ENCODE measurements at regions not wholly inside any gene's neighbourhood (a gene's known extent, or its start where the extent isn't known, plus 50 kb on each side); places are given as distances from the start of the nearest gene placed in this dataset.
"Not testable (repeated sequence)": the region's sequence is repeated elsewhere in the genome, so short reads cannot be mapped to it uniquely, and the experiment has no call there.

DNA sequence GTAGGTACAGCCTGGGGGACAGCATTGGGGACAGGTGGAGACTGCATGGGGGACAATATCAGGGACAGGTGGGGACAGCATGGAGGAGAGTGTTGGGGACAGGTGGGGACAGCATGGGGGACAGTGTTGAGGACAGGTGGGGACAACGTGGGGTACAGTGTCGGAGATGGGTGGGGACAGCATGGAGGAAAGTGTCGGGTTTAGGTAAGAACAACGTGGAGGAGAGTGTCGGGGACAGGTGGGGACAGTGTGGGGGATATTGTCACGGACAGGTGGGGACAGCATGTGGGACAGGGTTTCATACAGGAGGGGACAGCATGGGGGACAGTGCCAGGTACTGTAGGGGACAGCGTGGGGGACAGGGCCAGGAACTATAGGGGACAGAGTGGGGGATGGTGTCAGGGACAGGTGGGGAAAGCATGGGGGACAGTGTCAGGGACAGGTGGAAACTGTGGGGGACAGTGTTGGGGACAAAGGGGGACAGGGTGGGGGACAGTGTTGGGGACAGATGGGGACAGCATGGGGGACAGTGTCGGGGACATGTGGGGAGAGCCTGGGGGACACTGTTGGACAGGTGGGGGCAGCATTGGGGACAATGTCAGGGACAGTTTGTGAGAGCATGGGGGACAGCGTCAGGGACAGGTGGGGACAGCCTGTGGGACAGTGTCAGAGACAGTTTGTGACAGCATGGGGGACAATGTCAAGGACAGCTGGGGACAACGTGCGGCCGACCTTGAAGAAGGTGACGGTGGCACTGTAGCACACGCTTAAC lies 213.1 kb downstream of the TMEM121 start:
- H3K79me2 ChIP-seq (ENCODE audit: insufficient read depth, low read length) = no peaks in the 10 kb centered on the region
- TF ChIP-seq, protein P1, sequence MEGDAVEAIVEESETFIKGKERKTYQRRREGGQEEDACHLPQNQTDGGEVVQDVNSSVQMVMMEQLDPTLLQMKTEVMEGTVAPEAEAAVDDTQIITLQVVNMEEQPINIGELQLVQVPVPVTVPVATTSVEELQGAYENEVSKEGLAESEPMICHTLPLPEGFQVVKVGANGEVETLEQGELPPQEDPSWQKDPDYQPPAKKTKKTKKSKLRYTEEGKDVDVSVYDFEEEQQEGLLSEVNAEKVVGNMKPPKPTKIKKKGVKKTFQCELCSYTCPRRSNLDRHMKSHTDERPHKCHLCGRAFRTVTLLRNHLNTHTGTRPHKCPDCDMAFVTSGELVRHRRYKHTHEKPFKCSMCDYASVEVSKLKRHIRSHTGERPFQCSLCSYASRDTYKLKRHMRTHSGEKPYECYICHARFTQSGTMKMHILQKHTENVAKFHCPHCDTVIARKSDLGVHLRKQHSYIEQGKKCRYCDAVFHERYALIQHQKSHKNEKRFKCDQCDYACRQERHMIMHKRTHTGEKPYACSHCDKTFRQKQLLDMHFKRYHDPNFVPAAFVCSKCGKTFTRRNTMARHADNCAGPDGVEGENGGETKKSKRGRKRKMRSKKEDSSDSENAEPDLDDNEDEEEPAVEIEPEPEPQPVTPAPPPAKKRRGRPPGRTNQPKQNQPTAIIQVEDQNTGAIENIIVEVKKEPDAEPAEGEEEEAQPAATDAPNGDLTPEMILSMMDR (IDR thresholded peaks at IDR 0.05; ENCODE audit: insufficient read depth, low read depth, low read length) = no peak
- no peak for TF ChIP-seq EZH2 (IDR thresholded peaks at IDR 0.05; ENCODE audit: insufficient read depth, low read length)
- no peak overlapping the region for H3K4me2 ChIP-seq (ENCODE audit: low read length)
- Mint-ChIP-seq H3K9me3 (ENCODE audit: unreplicated experiment) (peaks cover 7% of the 10 kb centered on the region), H3K4me3 (ENCODE audit: unreplicated experiment) (no peak overlapping the region), H3K27ac (ENCODE audit: unreplicated experiment) (no peak overlapping the region), H3K4me1 (ENCODE audit: low read depth, unreplicated experiment) (no peaks in the 10 kb centered on the region), H3K36me3 (ENCODE audit: low read depth, unreplicated experiment) (no peaks in the 10 kb centered on the region), H3K27me3 (ENCODE audit: low read depth, unreplicated experiment) (no peaks in the 10 kb centered on the region)
- H3K9me3 ChIP-seq (ENCODE audit: insufficient read depth, low read depth, low read length) = peaks cover 8% of the 10 kb centered on the region
- H2AFZ ChIP-seq (ENCODE audit: low read depth, low read length) = no peak overlapping the region
- H4K20me1 ChIP-seq (ENCODE audit: insufficient read depth, low read length) = no peaks in the 10 kb centered on the region
- no peak overlapping the region for H3K27ac ChIP-seq (ENCODE audit: low read depth, low read length)
- no peaks in the 10 kb centered on the region for H3K36me3 ChIP-seq (ENCODE audit: insufficient read depth, low read length)
- H3K4me1 ChIP-seq (ENCODE audit: insufficient read depth, low read length) = no peaks in the 10 kb centered on the region
- H3K9ac ChIP-seq (ENCODE audit: low read length) = no peak overlapping the region
- no peak overlapping the region for H3K4me3 ChIP-seq (ENCODE audit: insufficient read depth, low read depth, low read length)
- FAIRE-seq (no peak), DNase-seq (ENCODE audit: low read depth) (no peak)
- H3K27me3 ChIP-seq (ENCODE audit: insufficient read depth, low read length) = no peaks in the 10 kb centered on the region

DNA sequence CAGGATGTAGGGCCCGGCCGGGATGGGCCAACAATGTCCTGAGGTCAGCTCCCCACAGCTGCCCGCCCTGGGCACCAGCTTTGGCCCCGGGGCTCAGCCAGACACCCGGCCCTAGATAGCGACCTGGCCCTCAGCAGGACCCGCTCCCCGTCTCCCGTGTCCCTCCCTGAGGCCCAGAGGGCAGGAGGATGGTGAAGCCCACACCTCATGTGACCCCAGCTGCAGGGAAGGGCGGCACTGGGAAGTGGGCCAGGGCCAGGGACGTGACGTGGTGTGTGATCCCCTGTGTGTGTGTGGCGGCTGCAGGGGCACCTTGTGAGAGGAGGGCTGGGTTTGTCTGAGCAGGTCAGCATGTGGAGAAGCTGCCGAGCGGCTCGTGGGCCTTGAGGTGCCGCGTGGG lies 213.9 kb downstream of the TMEM121 start:
- not testable (repeated sequence) for H3K9me3 Mint-ChIP-seq (ENCODE audit: unreplicated experiment); DNase-seq (ENCODE audit: low read depth); H3K27me3 Mint-ChIP-seq (ENCODE audit: low read depth, unreplicated experiment)

DNA sequence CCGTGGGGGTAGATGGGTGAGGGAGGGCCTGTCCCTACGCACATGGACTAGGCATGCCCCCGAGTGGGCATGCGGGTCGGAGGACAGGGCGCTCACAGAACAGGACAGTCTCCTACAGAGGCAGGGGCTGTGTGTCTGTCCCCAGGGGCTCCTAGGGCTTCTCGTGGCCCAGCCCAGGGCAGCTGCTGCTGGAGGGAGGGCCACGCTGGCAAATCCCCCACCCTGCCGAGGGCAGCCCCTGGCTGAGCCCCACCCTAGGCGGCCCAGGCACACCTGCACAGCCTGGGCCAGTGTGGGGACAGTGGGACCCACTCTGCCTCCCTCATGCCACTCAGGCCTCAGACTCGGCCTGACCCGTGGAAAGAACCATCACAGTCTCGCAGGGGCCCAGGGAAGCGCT lies 214.6 kb downstream of the TMEM121 start:
- FAIRE-seq; H3K4me3 ChIP-seq (ENCODE audit: insufficient read depth, low read depth, low read length); H3K79me2 ChIP-seq (ENCODE audit: insufficient read depth, low read length); H3K9me3 Mint-ChIP-seq (ENCODE audit: unreplicated experiment); H2AFZ ChIP-seq (ENCODE audit: low read depth, low read length); H3K9me3 ChIP-seq (ENCODE audit: insufficient read depth, low read depth, low read length); H3K4me1 ChIP-seq (ENCODE audit: insufficient read depth, low read length); H3K9ac ChIP-seq (ENCODE audit: low read length); H3K36me3 Mint-ChIP-seq (ENCODE audit: low read depth, unreplicated experiment); H4K20me1 ChIP-seq (ENCODE audit: insufficient read depth, low read length); H3K4me2 ChIP-seq (ENCODE audit: low read length); H3K27me3 ChIP-seq (ENCODE audit: insufficient read depth, low read length); H3K4me3 Mint-ChIP-seq (ENCODE audit: unreplicated experiment); DNase-seq (ENCODE audit: low read depth); H3K27ac Mint-ChIP-seq (ENCODE audit: unreplicated experiment); H3K27me3 Mint-ChIP-seq (ENCODE audit: low read depth, unreplicated experiment); H3K36me3 ChIP-seq (ENCODE audit: insufficient read depth, low read length); H3K27ac ChIP-seq (ENCODE audit: low read depth, low read length); H3K4me1 Mint-ChIP-seq (ENCODE audit: low read depth, unreplicated experiment): not testable (repeated sequence)

More for the DNA sequence above, 213.9 kb downstream of the TMEM121 start:
- H3K36me3 Mint-ChIP-seq (ENCODE audit: low read depth, unreplicated experiment); H3K4me1 Mint-ChIP-seq (ENCODE audit: low read depth, unreplicated experiment); H4K20me1 ChIP-seq (ENCODE audit: insufficient read depth, low read length); H3K4me3 ChIP-seq (ENCODE audit: insufficient read depth, low read depth, low read length); H3K27ac ChIP-seq (ENCODE audit: low read depth, low read length); H3K4me2 ChIP-seq (ENCODE audit: low read length); H3K36me3 ChIP-seq (ENCODE audit: insufficient read depth, low read length); H3K27ac Mint-ChIP-seq (ENCODE audit: unreplicated experiment); H3K4me1 ChIP-seq (ENCODE audit: insufficient read depth, low read length); H3K79me2 ChIP-seq (ENCODE audit: insufficient read depth, low read length); H3K4me3 Mint-ChIP-seq (ENCODE audit: unreplicated experiment); H3K9ac ChIP-seq (ENCODE audit: low read length); H2AFZ ChIP-seq (ENCODE audit: low read depth, low read length); H3K9me3 ChIP-seq (ENCODE audit: insufficient read depth, low read depth, low read length); H3K27me3 ChIP-seq (ENCODE audit: insufficient read depth, low read length); FAIRE-seq: not testable (repeated sequence)

DNA sequence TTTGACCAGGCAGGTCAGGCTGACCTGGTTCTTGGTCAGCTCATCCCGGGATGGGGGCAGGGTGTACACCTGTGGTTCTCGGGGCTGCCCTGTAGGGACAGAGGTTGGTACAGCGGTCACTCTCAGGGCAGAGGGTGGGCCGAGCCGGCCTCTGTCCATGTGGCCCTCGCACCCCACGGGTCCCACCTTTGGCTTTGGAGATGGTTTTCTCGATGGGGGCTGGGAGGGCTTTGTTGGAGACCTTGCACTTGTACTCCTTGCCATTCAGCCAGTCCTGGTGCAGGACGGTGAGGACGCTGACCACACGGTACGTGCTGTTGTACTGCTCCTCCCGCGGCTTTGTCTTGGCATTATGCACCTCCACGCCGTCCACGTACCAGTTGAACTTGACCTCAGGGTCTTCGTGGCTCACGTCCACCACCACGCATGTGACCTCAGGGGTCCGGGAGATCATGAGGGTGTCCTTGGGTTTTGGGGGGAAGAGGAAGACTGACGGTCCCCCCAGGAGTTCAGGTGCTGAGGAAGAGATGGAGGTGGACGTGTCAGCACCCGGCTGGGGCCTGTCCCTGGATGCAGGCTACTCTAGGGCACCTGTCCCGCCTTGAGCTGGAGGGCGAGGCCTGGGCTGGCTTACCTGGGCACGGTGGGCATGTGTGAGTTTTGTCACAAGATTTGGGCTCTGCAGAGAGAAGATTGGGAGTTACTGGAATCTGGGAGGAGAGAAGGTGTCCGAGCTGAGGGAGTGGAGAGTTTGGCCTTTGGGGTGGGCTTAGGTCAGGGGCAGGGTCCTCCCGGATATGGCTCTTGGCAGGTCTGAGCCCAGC lies 215.5 kb downstream of the TMEM121 start:
- H2AFZ ChIP-seq (ENCODE audit: low read depth, low read length); H3K4me1 Mint-ChIP-seq (ENCODE audit: low read depth, unreplicated experiment); H3K79me2 ChIP-seq (ENCODE audit: insufficient read depth, low read length); H3K9me3 ChIP-seq (ENCODE audit: insufficient read depth, low read depth, low read length); FAIRE-seq; H3K4me3 Mint-ChIP-seq (ENCODE audit: unreplicated experiment); H3K27ac Mint-ChIP-seq (ENCODE audit: unreplicated experiment); H3K27ac ChIP-seq (ENCODE audit: low read depth, low read length); H3K9ac ChIP-seq (ENCODE audit: low read length); H3K4me3 ChIP-seq (ENCODE audit: insufficient read depth, low read depth, low read length); H3K27me3 ChIP-seq (ENCODE audit: insufficient read depth, low read length); H3K27me3 Mint-ChIP-seq (ENCODE audit: low read depth, unreplicated experiment); H4K20me1 ChIP-seq (ENCODE audit: insufficient read depth, low read length); H3K4me1 ChIP-seq (ENCODE audit: insufficient read depth, low read length); H3K36me3 Mint-ChIP-seq (ENCODE audit: low read depth, unreplicated experiment); DNase-seq (ENCODE audit: low read depth); H3K4me2 ChIP-seq (ENCODE audit: low read length); H3K36me3 ChIP-seq (ENCODE audit: insufficient read depth, low read length): not testable (repeated sequence)
- H3K9me3 Mint-ChIP-seq (ENCODE audit: unreplicated experiment) = peaks cover 14% of the 10 kb centered on the region
